BE2C (cell line): ENCODE measurements at regions not wholly inside any gene's neighbourhood (a gene's known extent, or its start where the extent isn't known, plus 50 kb on each side); places are given as distances from the start of the nearest gene placed in this dataset.

Source experiments
- DNase-seq: peaks from one replicate; pipeline ENCODE4 v3.0.0-alpha.2; 2020
- H3K27me3 ChIP-seq: fragments of 250-450 bp; sonication (Bioruptor Pico); 2 replicates; pipeline ENCODE4 v1.5.1; 2020; ENCODE audit warnings: mild to moderate bottlenecking
- H3K36me3 ChIP-seq: fragments of 250-450 bp; sonication (Bioruptor Pico); 2 replicates; pipeline ENCODE4 v1.5.1; 2020; ENCODE audit warnings: mild to moderate bottlenecking
- H3K4me1 ChIP-seq: fragments of 250-450 bp; sonication (Bioruptor Pico); 2 replicates; pipeline ENCODE4 v1.5.1; 2020
- H3K4me3 ChIP-seq: 2 replicates; pipeline ENCODE4 v1.5.1; 2011; ENCODE audit warnings: low read depth, low read length
- H3K9me3 ChIP-seq: fragments of 250-450 bp; sonication (Bioruptor Pico); 2 replicates; pipeline ENCODE4 v1.5.1; 2020
- CTCF ChIP-seq: IDR thresholded peaks from 2 replicates; pipeline ENCODE4 v1.5.1; 2012; ENCODE audit warnings: mild to moderate bottlenecking, low read depth, low read length

DNA sequence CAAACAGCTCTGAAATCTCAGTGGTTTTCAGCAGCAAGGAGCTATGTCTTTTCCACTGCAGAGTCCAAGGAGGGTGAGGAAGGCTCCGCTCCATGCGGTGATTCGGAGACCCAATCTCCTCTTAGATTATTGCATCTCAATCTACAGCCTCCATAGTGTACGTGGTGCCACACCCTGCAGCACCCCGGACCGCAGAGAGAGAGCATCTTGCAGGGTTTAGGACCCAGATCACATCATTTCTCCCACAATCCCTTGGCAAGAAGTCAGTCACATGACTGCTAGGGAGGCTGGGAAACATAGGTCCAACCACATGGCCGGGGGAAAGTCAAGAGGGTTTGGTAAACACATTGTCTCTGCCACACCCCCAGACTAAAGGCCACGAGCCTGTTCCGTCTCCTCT, 209.4 kb upstream of the TMEM132C start:
- no peaks in the 10 kb centered on the region for H3K27me3 ChIP-seq
- H3K9me3 ChIP-seq = no peaks in the 10 kb centered on the region

DNA sequence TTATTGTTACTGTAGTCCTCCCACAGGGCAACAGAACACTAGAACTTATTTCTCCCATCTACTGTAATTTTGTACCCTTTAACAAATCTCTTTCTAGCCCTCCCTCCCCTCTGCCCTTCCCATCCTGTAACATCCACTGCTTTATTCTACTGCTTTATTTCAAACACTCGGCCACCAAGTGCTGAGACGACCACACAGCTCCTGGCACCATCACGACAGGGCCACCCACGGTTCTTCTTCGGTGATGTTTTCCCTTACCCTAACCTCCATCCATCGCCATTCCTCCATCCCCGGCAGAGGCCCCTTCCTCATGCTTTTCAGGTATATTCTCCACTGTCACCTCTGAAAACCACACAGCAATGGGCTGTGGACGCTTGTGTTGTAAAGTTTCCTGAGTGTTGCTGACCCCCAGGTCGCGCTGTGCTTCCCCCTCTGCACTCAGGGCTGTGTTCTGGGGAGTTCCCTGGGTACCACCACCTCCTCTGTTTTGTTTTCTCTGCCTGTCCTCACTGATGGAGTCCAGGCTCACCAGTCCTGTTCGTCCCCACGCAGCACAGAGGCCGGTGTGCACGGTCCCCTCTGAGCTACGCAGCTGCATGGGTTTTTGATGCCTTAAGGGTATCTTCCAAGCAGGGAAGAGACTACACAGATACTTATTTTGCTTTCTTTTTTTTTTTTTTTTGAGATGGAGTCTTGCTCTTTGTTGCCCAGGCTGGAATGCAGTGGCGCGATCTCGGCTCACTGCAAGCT, 207.2 kb upstream of the TMEM132C start:
- DNase-seq = no peak
- no peaks in the 10 kb centered on the region for H3K36me3 ChIP-seq
- no peaks in the 10 kb centered on the region for H3K27me3 ChIP-seq
- H3K4me3 ChIP-seq = no peak overlapping the region
- H3K9me3 ChIP-seq = no peaks in the 10 kb centered on the region
- no peaks in the 10 kb centered on the region for H3K4me1 ChIP-seq
- no peak for TF ChIP-seq CTCF

More for the DNA sequence above, 209.4 kb upstream of the TMEM132C start:
- Histone ChIP-seq H3K4me3 (no peak overlapping the region), H3K36me3 (no peaks in the 10 kb centered on the region), H3K4me1 (no peaks in the 10 kb centered on the region)
- no peak for DNase-seq
- no peak for TF ChIP-seq CTCF

GRCh38 chr12:128068211-128068610, 198.8 kb upstream of the TMEM132C start:
- no peaks in the 10 kb centered on the region for H3K27me3 ChIP-seq
- no peak overlapping the region for H3K4me3 ChIP-seq
- TF ChIP-seq CTCF = no peak
- H3K36me3 ChIP-seq = no peaks in the 10 kb centered on the region
- no peak for DNase-seq
- H3K4me1 ChIP-seq = no peaks in the 10 kb centered on the region
- peaks cover 3% of the 10 kb centered on the region; the same call in 1 of the 2 replicates for H3K9me3 ChIP-seq

GRCh38 chr12:128069359-128069997, 197.5 kb upstream of the TMEM132C start:
- Histone ChIP-seq H3K36me3 (no peaks in the 10 kb centered on the region), H3K4me3 (no peak overlapping the region), H3K27me3 (no peaks in the 10 kb centered on the region), H3K9me3 (peaks cover 3% of the 10 kb centered on the region; the same call in 1 of the 2 replicates), H3K4me1 (no peaks in the 10 kb centered on the region)
- TF ChIP-seq CTCF = peak; percentile 70
- peak; percentile 16 for DNase-seq

DNA sequence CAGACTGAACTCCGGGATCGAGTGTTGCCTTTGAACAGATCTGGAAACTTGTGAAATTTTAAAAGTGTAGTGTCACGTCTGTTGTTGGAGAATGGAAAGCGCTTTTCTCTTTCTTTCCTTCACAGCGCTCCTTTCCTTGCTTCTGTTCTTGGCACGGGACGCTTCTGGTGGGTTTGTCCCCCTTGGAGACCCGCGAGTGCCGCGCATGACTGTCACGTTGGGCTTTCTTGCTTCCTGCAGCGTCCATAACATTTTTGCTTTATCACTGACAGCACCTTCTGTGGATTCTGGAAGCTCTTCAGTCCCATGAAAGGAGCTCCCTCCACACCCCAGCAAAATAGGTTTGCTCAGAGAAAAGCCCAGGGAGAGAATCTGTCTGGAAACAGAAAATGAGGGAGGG, 193.0 kb upstream of the TMEM132C start:
- Histone ChIP-seq H3K4me3 (no peak overlapping the region), H3K27me3 (no peaks in the 10 kb centered on the region), H3K4me1 (no peaks in the 10 kb centered on the region), H3K9me3 (peaks cover 3% of the 10 kb centered on the region), H3K36me3 (no peaks in the 10 kb centered on the region)
- no peak for TF ChIP-seq CTCF
- DNase-seq = no peak

DNA sequence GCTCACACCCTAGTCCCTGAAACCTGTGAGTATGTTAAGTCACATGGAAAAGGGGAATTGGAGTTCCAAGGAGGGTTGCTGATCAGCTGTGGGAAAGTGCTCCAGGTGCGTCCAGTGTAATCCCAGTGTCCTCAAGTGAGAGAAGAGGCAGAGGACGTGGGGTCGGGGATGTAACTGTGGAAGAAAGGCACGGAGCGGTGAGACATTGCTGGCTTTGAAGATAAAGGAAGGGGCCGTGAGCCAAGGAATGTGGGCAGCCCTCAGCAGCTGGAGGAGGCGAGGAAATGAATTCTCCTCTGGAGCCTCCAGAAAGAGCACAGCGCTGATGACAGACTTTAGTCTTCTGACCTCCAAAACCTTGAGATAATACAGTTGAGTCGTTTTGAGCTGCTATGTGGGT, 191.6 kb upstream of the TMEM132C start:
- no peak overlapping the region for H3K4me3 ChIP-seq
- H3K9me3 ChIP-seq = peaks cover 3% of the 10 kb centered on the region
- no peak for DNase-seq
- no peaks in the 10 kb centered on the region for H3K27me3 ChIP-seq
- no peaks in the 10 kb centered on the region for H3K36me3 ChIP-seq
- no peaks in the 10 kb centered on the region for H3K4me1 ChIP-seq
- no peak for TF ChIP-seq CTCF
